HG03378 (cell line): ENCODE measurements at regions not wholly inside any gene's neighbourhood (a gene's known extent, or its start where the extent isn't known, plus 50 kb on each side); places are given as distances from the start of the nearest gene placed in this dataset.
"Not testable (repeated sequence)": the region's sequence is repeated elsewhere in the genome, so short reads cannot be mapped to it uniquely, and the experiment has no call there.

Source experiments
- ATAC-seq: cut with Tn5 transposase; IDR thresholded peaks from one replicate; pipeline ENCODE4 v1.9.1; 2021; ENCODE audit warnings: mild to moderate bottlenecking, moderate library complexity; ENCODE audit not compliant: unreplicated experiment

- ATAC-seq, result not testable (repeated sequence)
Observed at GRCh38 chr7:125181569-125182267, 252.1 kb upstream of the POT1 start.

DNA sequence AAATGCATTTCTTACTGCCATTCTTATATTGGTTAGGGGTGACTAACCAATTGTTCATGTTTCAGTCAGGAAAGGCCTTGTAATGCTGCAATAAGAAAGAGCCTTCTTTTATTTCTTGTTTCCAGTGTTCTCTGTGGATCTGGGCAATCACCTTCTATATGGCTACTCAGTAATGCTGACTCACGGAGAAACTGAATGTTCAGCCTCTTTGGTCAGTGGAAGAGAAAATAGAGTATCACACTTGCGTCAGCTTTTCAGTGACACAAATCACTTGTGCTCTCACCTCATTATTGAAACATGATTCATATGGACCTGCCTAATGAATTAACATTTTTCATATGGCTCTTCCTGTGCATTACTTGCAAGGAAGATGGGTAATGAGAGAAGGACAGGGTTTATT lies 243.9 kb upstream of the POT1 start:
- no peak for ATAC-seq

DNA sequence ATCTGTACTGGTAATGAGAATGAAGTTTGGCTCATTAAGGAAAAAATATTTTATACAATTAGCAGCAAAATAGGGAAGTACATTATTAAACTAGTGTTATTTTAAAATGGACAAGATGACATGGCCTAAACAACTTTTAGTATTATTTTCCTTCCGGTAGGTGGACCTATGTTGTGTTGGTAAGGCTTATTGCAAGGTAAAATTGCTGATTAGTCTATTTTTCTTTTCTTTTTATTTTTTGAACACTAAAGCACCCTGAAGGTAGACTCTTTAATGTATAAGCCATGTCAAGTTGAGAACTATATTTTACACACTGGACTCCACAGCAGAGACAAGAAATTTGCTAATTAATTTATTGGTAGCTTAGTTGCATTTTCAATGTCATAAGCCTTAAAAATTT lies 239.5 kb upstream of the POT1 start:
- no peak for ATAC-seq

- no peak for ATAC-seq
Observed at GRCh38 chr7:125154930-125155329, 225.3 kb upstream of the POT1 start.

GRCh38 chr7:125149151-125149550 lies 219.5 kb upstream of the POT1 start:
- no peak for ATAC-seq

- ATAC-seq, result no peak
Observed at GRCh38 chr7:125147047-125147446, 217.4 kb upstream of the POT1 start.

DNA sequence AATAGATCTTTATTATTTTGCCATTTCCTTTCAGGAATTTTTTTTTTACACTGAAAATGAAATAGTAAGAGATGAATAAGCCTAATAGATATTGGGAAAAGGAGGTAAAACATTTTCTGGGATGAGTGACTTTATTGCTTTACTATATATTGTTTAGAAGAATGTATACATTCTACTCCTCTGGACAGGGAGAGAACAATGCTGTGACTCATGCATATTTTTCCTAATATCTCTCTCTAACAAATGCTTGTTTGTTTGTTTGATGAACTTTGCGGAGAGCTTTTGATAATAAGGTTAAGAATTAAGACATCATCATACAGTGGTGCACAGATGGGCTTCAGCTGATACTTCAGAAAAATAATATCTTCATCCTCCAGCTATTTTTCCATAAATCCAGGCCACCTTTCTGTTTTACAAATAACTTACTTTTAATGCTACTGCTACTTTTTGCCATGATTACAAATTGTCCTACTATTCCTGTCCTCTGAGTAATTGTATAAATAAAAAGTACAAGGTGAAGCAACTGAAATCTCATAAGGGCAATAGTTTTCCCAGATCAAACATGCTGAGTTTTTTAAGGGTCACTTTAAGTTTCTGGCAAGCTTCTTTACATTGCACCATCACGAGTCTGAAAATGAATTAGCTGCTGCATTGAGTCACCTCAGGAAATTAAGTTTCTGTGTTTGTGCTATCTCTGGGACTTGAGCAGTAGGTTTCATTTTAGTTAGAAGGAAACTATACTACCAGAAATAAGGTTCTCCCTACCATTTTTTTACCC lies 207.3 kb upstream of the POT1 start:
- no peak for ATAC-seq

- ATAC-seq, result no peak
Observed at GRCh38 chr7:125136341-125136740, 206.7 kb upstream of the POT1 start.

- no peak for ATAC-seq
Observed at GRCh38 chr7:125130173-125130572, 200.5 kb upstream of the POT1 start.

- ATAC-seq, result no peak
Observed at GRCh38 chr7:125127304-125127703, 197.7 kb upstream of the POT1 start.

DNA sequence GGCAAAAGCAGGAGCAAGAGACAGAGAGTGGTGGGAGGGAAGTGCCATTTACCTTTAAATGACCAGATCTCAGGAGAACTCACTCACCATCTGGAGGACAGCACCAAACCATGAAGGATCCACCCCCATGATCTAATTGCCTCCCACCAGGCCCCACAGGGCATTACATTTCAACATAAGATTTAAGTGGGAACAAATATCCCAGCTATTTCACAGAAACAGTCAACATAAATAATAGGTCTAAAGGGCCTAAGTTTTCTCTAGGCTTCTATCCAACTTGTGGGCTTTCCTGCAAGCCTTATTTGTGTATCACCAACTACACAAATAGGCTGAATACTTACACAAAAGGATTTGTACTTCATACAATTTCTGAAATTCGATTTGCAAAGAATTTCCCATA lies 196.8 kb upstream of the POT1 start:
- no peak for ATAC-seq

DNA sequence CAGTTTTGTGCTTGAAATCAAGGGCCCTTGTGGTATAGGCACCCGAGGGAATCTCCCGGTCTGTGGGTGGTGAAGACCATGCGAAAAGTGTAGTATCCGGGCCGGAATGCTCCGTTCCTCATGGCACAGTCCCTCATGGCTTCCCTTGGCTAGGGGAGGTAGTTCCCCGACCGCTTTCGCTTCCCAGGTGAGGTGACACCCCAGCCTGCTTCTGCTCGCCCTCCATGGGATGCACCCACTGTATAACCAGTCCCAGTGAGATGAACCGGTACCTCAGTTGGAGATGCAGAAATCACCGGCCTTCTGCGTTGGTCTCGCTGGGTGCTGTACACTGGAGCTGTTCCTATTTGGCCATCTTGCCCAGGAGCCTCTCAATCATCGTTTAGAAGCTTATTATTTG lies 195.7 kb upstream of the POT1 start:
- no peak for ATAC-seq

GRCh38 chr7:125122173-125122572 lies 192.5 kb upstream of the POT1 start:
- no peak for ATAC-seq

- ATAC-seq, result no peak
Observed at GRCh38 chr7:125119559-125120115, 190.0 kb upstream of the POT1 start.

DNA sequence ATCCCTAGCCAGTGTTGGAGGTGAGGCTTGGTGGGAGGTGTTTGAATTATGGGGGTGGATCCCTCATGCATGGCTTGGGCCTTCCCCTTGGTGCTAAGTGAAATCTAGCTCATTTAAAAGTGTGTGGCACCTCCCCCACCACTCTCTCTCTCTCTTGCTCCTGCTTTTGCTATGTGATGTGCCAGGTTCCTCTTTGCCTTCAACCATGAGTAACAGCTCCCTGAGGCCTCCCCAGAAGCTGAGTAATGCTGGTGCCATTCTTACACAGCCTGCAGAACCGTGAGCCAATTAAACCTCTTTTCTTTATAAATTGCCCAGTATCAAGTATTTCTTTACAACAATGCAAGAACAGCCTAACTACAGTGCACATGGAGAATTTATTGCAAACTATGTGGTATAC lies 188.8 kb upstream of the POT1 start:
- ATAC-seq, result no peak

DNA sequence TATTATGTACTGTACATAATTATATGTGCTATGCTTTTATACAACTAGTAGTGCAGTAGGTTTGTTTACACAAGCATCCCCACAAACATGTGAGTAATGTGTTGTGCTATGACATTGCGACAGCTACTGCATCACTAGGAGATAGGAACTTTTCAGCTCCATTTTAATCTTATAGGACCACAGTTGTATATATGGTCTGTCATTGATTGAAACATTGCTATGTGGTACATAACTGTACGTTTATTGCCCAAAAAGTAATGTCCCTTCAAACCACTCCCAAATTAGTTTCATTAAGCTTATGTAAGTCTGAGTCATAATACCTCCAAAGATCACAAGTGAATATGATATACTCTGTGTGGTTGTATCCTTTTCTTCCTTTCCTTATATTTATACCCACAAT lies 183.2 kb upstream of the POT1 start:
- no peak for ATAC-seq

DNA sequence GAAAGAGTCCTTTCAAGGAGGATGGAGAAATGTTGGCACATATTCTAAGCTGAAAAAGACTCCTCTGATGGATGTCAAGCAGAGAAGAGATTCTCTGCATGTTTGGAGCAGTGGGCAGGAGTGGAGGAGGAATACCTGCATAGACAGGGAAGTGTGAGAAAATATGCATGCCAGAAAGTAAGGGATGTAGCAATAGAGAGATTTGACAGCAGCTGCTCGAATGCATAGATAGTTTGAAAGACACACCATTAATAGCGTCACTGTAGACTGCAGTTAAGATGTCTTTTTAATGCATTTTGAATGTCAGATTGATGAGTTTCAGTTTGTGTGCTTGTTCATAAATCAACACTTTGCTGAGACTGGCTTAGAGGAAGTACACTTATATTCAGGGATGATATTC lies 169.9 kb upstream of the POT1 start:
- ATAC-seq, result no peak

- ATAC-seq, result peak; percentile 94
Observed at GRCh38 chr7:125098377-125098970, 168.8 kb upstream of the POT1 start.

GRCh38 chr7:125090596-125090995 lies 161.0 kb upstream of the POT1 start:
- no peak for ATAC-seq

- no peak for ATAC-seq
Observed at GRCh38 chr7:125089171-125089570, 159.5 kb upstream of the POT1 start.

DNA sequence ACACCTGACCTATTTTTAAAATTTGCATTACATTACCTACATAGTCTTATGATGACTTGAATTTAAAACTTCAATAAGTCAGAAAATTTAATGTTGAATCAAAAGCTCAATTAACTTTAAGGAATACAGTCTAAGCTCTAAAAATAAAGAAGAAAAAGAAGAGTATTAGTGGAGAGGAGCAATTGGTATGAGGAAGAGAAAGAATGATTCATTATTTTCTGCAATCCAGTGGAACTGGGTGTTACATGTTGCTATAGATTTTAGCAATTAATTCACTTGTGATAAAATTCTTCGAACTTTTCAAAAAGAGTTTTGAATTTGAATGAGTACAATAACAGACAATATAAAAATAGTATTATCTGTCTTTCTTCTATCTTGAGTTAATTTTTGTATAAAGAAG lies 158.9 kb upstream of the POT1 start:
- ATAC-seq, result no peak

- no peak for ATAC-seq
Observed at GRCh38 chr7:125085084-125085483, 155.5 kb upstream of the POT1 start.
